Esophagus squamous epithelium (tissue), 5 donors: ENCODE measurements at regions not wholly inside any gene's neighbourhood (a gene's known extent, or its start where the extent isn't known, plus 50 kb on each side); places are given as distances from the start of the nearest gene placed in this dataset.

Source experiments
- DNase-seq: peaks from one replicate; lab custom pipeline; 2025; lab: John Stamatoyannopoulos, UW
- H3K27ac ChIP-seq, 4 donors: fragments of 200-600 bp; sonication (generic); one replicate each; pipeline ENCODE4 v1.5.1; 2016 to 2019; ENCODE audit warnings: mild to moderate bottlenecking in 1 of 4
- H3K27me3 ChIP-seq, 4 donors: fragments of 200-600 bp; sonication (generic); 1 replicate in 3 of 4; 2 replicates in 1 of 4; pipeline versions ENCODE4 v1.5.1 to v1.6.0; 2017 to 2021; ENCODE audit warnings: antibody characterized with exemption in 1 of 4
- H3K36me3 ChIP-seq, 3 donors: fragments of 200-600 bp; sonication (generic); one replicate each; pipeline ENCODE4 v1.5.1; 2016 to 2019
- H3K4me1 ChIP-seq, 3 donors: fragments of 200-600 bp; sonication (generic); one replicate each; pipeline ENCODE4 v1.5.1; 2017 to 2019
- H3K4me3 ChIP-seq, 4 donors: fragments of 200-600 bp; sonication (generic); 1 replicate in 3 of 4; 2 replicates in 1 of 4; pipeline ENCODE4 v1.5.1; 2016 to 2019; ENCODE audit warnings: mild to moderate bottlenecking in 2 of 4, moderate library complexity in 1 of 4
- H3K9me3 ChIP-seq, 3 donors: fragments of 200-600 bp; sonication (generic); one replicate each; pipeline ENCODE4 v1.5.1; 2016 to 2019
- POLR2A ChIP-seq, 4 donors: fragments of 450-650 bp; IDR thresholded peaks; one replicate each; pipeline ENCODE4 v1.6.1; 2017; ENCODE audit warnings: antibody characterized with exemption in 4 of 4, mild to moderate bottlenecking in 4 of 4, moderate library complexity in 3 of 4
- WGBS, 2 donors: methylation state at CpG; one replicate each; pipeline ENCODE4 v1.1.5; 2018; 5-methylcytosine and 5-hydroxymethylcytosine counted together
- intact Hi-C: fragments of 100-400 bp; cut with DNase I; formaldehyde crosslinking; loops from one replicate; pipeline ENCODE4 v1.15.0; 2022
- TF ChIP-seq, protein P1 (sequence below), 6 experiments: fragments of 450-650 bp in 4 of 6; fragments of 200-600 bp in 2 of 6; sonication (generic) in 2 of 6; IDR thresholded peaks; one replicate each; pipeline ENCODE4 v1.5.1; 2016 to 2019; ENCODE audit warnings: antibody characterized with exemption in 6 of 6, mild to moderate bottlenecking in 4 of 6, moderate library complexity in 4 of 6
- donor health status: DM: yes; HTN: yes; CAD: no.

DNA sequence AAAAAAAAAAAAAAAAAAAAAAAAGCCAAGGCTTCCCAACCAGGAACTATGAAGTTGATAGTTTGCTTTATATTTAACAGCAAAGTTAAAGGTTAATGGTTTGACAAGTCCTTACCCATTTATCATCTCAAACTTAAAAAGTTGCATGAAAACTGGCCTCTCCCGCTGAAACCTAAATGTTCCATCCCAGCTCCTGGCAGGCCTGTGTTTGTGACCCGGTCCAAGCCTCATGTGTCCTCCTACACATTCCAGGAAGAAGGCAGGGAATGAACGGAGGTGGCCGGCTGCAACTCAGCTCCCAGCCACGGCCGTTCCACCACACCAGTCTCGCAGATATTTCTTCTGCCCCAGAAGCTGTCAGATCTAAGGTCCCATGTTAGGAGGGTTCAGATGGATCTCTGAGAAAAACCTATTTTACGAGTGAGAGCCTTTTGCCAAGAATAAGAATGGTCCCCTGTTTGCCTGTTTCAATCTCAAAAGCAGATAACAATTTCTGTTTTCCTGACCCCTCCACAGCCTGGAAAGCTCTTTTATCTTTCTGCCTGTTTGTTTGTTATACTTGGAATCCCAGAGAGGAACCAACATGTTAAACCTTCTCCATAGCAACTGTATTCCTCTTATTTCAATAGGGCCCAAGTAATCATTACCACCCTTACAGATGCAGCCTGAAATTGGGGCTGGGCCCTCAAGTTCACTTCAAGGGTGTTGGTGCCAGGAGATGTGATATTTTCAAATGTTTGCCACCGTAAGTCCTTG is 56.5 kb downstream of the KCTD12 start:
- H3K27ac ChIP-seq, result peak overlapping the region in 2 of 4 donors; percentile 19 to 26
- intact Hi-C loops, result no loop called here
- no peak overlapping the region for H3K4me3 ChIP-seq
- H3K36me3 ChIP-seq, result no peaks in the 10 kb centered on the region
- H3K4me1 ChIP-seq, result peaks cover 0 to 12% (median 0%) of the 10 kb centered on the region in 3 donors
- no peaks in the 10 kb centered on the region for H3K9me3 ChIP-seq
- WGBS, 2 donors, result 67 to 69% methylated on average over 9 of the region's 9 CpGs
- TF ChIP-seq, protein P1, sequence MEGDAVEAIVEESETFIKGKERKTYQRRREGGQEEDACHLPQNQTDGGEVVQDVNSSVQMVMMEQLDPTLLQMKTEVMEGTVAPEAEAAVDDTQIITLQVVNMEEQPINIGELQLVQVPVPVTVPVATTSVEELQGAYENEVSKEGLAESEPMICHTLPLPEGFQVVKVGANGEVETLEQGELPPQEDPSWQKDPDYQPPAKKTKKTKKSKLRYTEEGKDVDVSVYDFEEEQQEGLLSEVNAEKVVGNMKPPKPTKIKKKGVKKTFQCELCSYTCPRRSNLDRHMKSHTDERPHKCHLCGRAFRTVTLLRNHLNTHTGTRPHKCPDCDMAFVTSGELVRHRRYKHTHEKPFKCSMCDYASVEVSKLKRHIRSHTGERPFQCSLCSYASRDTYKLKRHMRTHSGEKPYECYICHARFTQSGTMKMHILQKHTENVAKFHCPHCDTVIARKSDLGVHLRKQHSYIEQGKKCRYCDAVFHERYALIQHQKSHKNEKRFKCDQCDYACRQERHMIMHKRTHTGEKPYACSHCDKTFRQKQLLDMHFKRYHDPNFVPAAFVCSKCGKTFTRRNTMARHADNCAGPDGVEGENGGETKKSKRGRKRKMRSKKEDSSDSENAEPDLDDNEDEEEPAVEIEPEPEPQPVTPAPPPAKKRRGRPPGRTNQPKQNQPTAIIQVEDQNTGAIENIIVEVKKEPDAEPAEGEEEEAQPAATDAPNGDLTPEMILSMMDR (IDR thresholded peaks at IDR 0.05), result no peak
- no peak for TF ChIP-seq POLR2A (IDR thresholded peaks at IDR 0.05)
- no peaks in the 10 kb centered on the region for H3K27me3 ChIP-seq
- no peak for DNase-seq

DNA sequence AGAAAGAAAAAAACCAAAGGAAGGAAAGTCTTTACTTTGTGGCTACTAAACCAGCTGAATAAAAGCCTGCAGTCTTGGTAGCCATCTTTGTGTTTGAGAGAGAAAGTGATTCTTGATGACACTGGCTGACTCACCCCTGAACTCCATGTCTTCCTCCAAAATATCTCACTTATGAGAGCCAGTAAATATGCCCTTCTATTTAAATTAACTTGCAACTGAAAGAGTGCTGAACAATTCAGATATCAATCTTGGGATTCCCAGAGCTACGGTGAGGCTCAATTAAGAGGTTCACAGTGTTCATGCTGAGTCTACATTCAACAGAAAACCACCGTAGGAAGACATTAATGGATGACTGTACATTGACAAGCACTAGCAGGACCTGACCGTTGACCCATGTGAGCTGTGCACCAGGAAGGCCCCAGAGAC is 57.9 kb downstream of the KCTD12 start:
- Histone ChIP-seq H3K4me3 (no peak overlapping the region), H3K4me1 (peaks cover 0 to 12% (median 0%) of the 10 kb centered on the region in 3 donors), H3K27ac (no peak overlapping the region), H3K27me3 (no peaks in the 10 kb centered on the region), H3K36me3 (no peaks in the 10 kb centered on the region), H3K9me3 (no peaks in the 10 kb centered on the region)
- no peak for TF ChIP-seq POLR2A (IDR thresholded peaks at IDR 0.05)
- TF ChIP-seq, protein P1 (IDR thresholded peaks at IDR 0.05), result no peak
- DNase-seq, result no peak
- intact Hi-C loops, result no loop called here
- 28 to 37% methylated on average over 3 of the region's 3 CpGs for WGBS, 2 donors

DNA sequence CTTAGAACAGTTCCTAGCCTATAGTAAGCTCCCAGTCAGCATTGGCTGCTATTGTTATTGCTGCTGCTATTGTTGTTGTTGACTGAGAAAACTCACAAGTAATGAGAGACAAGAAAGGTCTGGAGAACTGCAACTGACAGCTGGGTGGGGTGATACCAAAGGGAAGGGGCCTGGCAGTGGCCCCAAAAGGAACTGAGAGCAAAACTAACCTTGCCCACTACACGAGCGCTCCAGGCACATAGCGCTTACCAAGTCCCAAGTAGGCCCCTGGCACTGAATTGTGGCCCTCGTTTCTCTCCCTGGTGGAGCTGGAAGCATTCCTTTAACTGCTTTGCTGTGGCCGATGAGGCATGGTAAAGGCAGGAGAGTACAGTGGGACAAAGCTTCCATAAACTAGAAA is 59.7 kb downstream of the KCTD12 start:
- DNase-seq, result no peak
- intact Hi-C loops, result no loop called here
- no peaks in the 10 kb centered on the region for H3K27me3 ChIP-seq

DNA sequence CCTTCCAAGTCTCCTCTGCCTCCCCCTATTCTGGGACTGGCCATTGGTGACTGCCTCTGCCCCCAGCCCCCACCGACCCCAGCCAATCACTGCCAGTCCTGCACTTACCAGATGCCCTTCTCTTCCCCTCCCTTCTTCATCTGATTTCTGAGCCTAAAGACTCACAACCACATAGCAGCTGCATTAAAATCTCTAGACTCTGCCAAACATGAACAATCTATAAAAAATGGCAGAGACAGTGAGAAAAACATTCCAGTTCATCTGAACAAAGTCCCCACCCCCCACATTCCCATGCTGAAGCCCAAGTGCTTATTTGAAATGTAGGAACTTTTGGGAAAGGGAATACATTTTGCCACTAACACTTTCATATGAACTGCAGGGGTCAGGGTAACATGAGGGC is 60.8 kb downstream of the KCTD12 start:
- Histone ChIP-seq H3K27me3 (no peaks in the 10 kb centered on the region), H3K4me3 (no peak overlapping the region), H3K36me3 (no peaks in the 10 kb centered on the region), H3K27ac (no peak overlapping the region), H3K9me3 (no peaks in the 10 kb centered on the region), H3K4me1 (peaks cover 0 to 12% (median 0%) of the 10 kb centered on the region in 3 donors)
- no peak for DNase-seq
- no peak for TF ChIP-seq POLR2A (IDR thresholded peaks at IDR 0.05)
- TF ChIP-seq, protein P1 (IDR thresholded peaks at IDR 0.05), result no peak
- intact Hi-C loops, result no loop called here
- WGBS, 2 donors, result 15 to 17% methylated on average over 1 of the region's 1 CpG

More for the DNA sequence above, 59.7 kb downstream of the KCTD12 start:
- peaks cover 0 to 12% (median 0%) of the 10 kb centered on the region in 3 donors for H3K4me1 ChIP-seq
- TF ChIP-seq, protein P1 (IDR thresholded peaks at IDR 0.05), result no peak
- TF ChIP-seq POLR2A (IDR thresholded peaks at IDR 0.05), result no peak
- H3K27ac ChIP-seq, result no peak overlapping the region
- H3K9me3 ChIP-seq, result no peaks in the 10 kb centered on the region
- WGBS, 2 donors, result 80 to 91% methylated on average over 4 of the region's 5 CpGs
- no peaks in the 10 kb centered on the region for H3K36me3 ChIP-seq
- H3K4me3 ChIP-seq, result no peak overlapping the region

DNA sequence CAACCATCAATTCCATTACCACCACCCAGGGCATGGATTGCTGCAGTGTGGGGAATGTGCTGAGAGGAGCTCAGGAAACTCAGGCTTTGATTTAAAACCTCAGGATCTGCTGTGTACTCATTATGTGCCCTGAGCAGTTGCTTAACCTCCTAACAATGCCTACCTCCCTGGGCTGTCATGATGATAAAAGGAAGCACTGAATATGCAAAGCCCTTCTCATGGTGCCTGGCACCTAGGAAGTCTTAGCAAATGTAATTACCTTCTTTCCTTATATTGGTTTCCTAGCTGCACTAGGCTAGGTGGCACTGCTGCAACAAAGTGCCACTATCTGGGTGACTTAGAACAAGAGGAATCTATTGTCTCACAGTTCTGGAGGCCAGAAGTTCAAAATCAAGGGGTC is 62.2 kb downstream of the KCTD12 start:
- TF ChIP-seq, protein P1 (IDR thresholded peaks at IDR 0.05), result no peak
- TF ChIP-seq POLR2A (IDR thresholded peaks at IDR 0.05), result no peak
- no peak overlapping the region for H3K27ac ChIP-seq
- H3K4me1 ChIP-seq, result peaks cover 0 to 5% (median 0%) of the 10 kb centered on the region in 3 donors
- H3K4me3 ChIP-seq, result no peak overlapping the region
- H3K9me3 ChIP-seq, result no peaks in the 10 kb centered on the region
- H3K27me3 ChIP-seq, result no peaks in the 10 kb centered on the region
- intact Hi-C loops, result no loop called here
- no peak for DNase-seq
- no peaks in the 10 kb centered on the region for H3K36me3 ChIP-seq
